ENCODE measurements at regions not wholly inside any gene's neighbourhood (a gene's known extent, or its start where the extent isn't known, plus 50 kb on each side); places are given as distances from the start of the nearest gene placed in this dataset.

GRCh38 chr11:115996808-115997188 lies 492.6 kb upstream of the CADM1 start:
- no peak overlapping the region for H3K4me2 ChIP-seq
- no peak overlapping the region for H2AFZ ChIP-seq (ENCODE audit: low read depth)
- DNase-seq, result no peak
- H3K27me3 ChIP-seq (ENCODE audit: insufficient read depth), result no peaks in the 10 kb centered on the region
- H4K20me1 ChIP-seq (ENCODE audit: insufficient read depth), result no peaks in the 10 kb centered on the region
- no peaks in the 10 kb centered on the region for H3K79me2 ChIP-seq (ENCODE audit: insufficient read depth)
- no peaks in the 10 kb centered on the region for H3K4me1 ChIP-seq (ENCODE audit: control insufficient read depth in 1 of 2, insufficient read depth in 2 of 2, low read depth in 1 of 2, low read length in 1 of 2)
- H3F3A ChIP-seq (replicated peaks; ENCODE audit: insufficient read depth), result no peaks in the 10 kb centered on the region
- POLR2A ChIA-PET, result no interaction called here
- no peak overlapping the region for H3K27ac ChIP-seq (ENCODE audit: low read depth in 2 of 2, low read length in 1 of 2)
- no peak for TF ChIP-seq CTCF (IDR thresholded peaks at IDR 0.05)
- TF ChIP-seq TAF1 (IDR thresholded peaks at IDR 0.05; ENCODE audit: borderline replicate concordance, low read depth, low read length), result no peak
- TF ChIP-seq ZBTB33 (IDR thresholded peaks at IDR 0.05; ENCODE audit: borderline replicate concordance, low read depth), result no peak
- TF ChIP-seq NRF1 (IDR thresholded peaks at IDR 0.05; ENCODE audit: low read depth, low read length), result no peak
- no peak for TF ChIP-seq RFX5 (IDR thresholded peaks at IDR 0.05; ENCODE audit: low read length)
- no peak for TF ChIP-seq GABPA (IDR thresholded peaks at IDR 0.05; ENCODE audit: low read depth)
- no peak for TF ChIP-seq EP300 (IDR thresholded peaks at IDR 0.05; ENCODE audit: borderline replicate concordance in 1 of 2, low read depth in 1 of 2, low read length in 1 of 2)
- TF ChIP-seq FOSL2 (IDR thresholded peaks at IDR 0.05; ENCODE audit: borderline replicate concordance, low read depth), result no peak
- no peak for TF ChIP-seq CHD2 (IDR thresholded peaks at IDR 0.05; ENCODE audit: low read length, partially characterized antibody)
- no peak for TF ChIP-seq TCF12 (IDR thresholded peaks at IDR 0.05)
- no peak for TF ChIP-seq GATA2 (CRISPR knock-in tag; IDR thresholded peaks at IDR 0.05)
- TF ChIP-seq IRF3 (IDR thresholded peaks at IDR 0.05; ENCODE audit: low read depth, low read length), result no peak
- no peak for TF ChIP-seq YY1 (IDR thresholded peaks at IDR 0.05; ENCODE audit: low read depth)
- TF ChIP-seq USF1 (IDR thresholded peaks at IDR 0.05; ENCODE audit: borderline replicate concordance, low read depth), result no peak
- no peak for TF ChIP-seq MAX (IDR thresholded peaks at IDR 0.05; ENCODE audit: low read depth)
- no peak for TF ChIP-seq MEF2A (IDR thresholded peaks at IDR 0.05; ENCODE audit: borderline replicate concordance, low read depth)
- no peak for TF ChIP-seq ELF1 (IDR thresholded peaks at IDR 0.05)
- CTCF ChIA-PET, result no interaction called here
- H3K9me3 ChIP-seq, result no peaks in the 10 kb centered on the region
- 19% methylated on average over 3 of the region's 3 CpGs for WGBS (ENCODE audit: low lambda C conversion rate)
- H3K4me3 ChIP-seq (ENCODE audit: low read depth in 2 of 2, low read length in 1 of 2), result no peak overlapping the region
- H3K9ac ChIP-seq, result no peak overlapping the region
- no peaks in the 10 kb centered on the region for H3K36me3 ChIP-seq (replicated peaks in 1 of 2; ENCODE audit: control insufficient read depth in 1 of 2, insufficient read depth in 2 of 2, low read length in 1 of 2)
- H3K9me2 ChIP-seq, result no peaks in the 10 kb centered on the region

All from SK-N-SH (cell line).